K562 (cell line): ENCODE measurements at regions not wholly inside any gene's neighbourhood (a gene's known extent, or its start where the extent isn't known, plus 50 kb on each side); places are given as distances from the start of the nearest gene placed in this dataset.

ENCODE experiments used
- ATAC-seq: fragments of 200-7000 bp; cut with Tn5 transposase; 3 replicates; pipeline ENCODE4 v1.9.1; 2020; ENCODE audit warnings: moderate library complexity
- BruUV-seq: library from RNA; stranded (reverse); fragments of 400-500 nt; replicated peaks from 2 replicates; lab custom pipeline; 2021; lab: Mats Ljungman, UMichigan
- CTCF ChIA-PET: fragments of 300-600 bp; formaldehyde crosslinking; extraction: SDS; loops from one replicate; lab custom pipeline; 2021; ENCODE audit warnings: low intra/inter-chr PET ratio; lab: Yijun Ruan, JAX
- POLR2A ChIA-PET: fragments of 300-600, 350-650 bp; sonication (Branson Sonifier 250); formaldehyde crosslinking; extraction: SDS; loops from one replicate; lab custom pipeline; 2021; ENCODE audit warnings: antibody characterized with exemption, inconsistent platforms; lab: Yijun Ruan, JAX
- DNase-seq, 4 experiments: peaks; one replicate each; pipeline versions ENCODE4 v3.0.0 to v3.0.0-alpha.2; 2011 to 2018; ENCODE audit warnings: low spot score in 3 of 4, mixed read lengths in 3 of 4; ENCODE audit errors: extremely low read depth in 1 of 4
- FAIRE-seq: peaks from 2 replicates; lab custom pipeline; 2011; peaks lifted over from hg19 to GRCh38; lab: Jason Lieb, UNC
- H2AFZ ChIP-seq: 2 replicates; pipeline ENCODE4 v1.6.0; 2011; ENCODE audit warnings: low read depth, low read length, control low read depth, inconsistent platforms
- H3K27ac ChIP-seq: fragments of 200-600 bp; 3 replicates; pipeline ENCODE4 v1.8.0; 2011; ENCODE audit warnings: low read depth, mild to moderate bottlenecking, control low read depth, inconsistent platforms, low read length, moderate library complexity, mixed read lengths; ENCODE audit errors: extremely low read depth
- H3K27me3 ChIP-seq, 2 experiments: fragments of 300-600 bp in 1 of 2; 2 replicates in 1 of 2; 3 replicates in 1 of 2; pipeline versions ENCODE4 v1.6.0 to v1.8.0; 2011; ENCODE audit warnings: inconsistent platforms in 2 of 2, low read length in 2 of 2, mild to moderate bottlenecking in 1 of 2, mixed read lengths in 1 of 2, moderate library complexity in 1 of 2; ENCODE audit not compliant: control insufficient read depth in 2 of 2, insufficient read depth in 2 of 2
- H3K36me3 ChIP-seq: fragments of 300-600 bp; 3 replicates; pipeline ENCODE4 v1.8.0; 2011; ENCODE audit warnings: mild to moderate bottlenecking, low read length, inconsistent platforms; ENCODE audit not compliant: control insufficient read depth, insufficient read depth
- H3K4me1 ChIP-seq, 2 experiments: fragments of 200-600 bp in 1 of 2; replicated peaks in 1 of 2; 2 replicates in 1 of 2; 3 replicates in 1 of 2; pipeline versions ENCODE4 v1.5.1 to v1.8.0; 2011; ENCODE audit warnings: inconsistent platforms in 2 of 2, low read length in 2 of 2, mild to moderate bottlenecking in 1 of 2, mixed read lengths in 1 of 2, moderate library complexity in 1 of 2; ENCODE audit not compliant: control insufficient read depth in 2 of 2, insufficient read depth in 2 of 2
- H3K4me2 ChIP-seq: 2 replicates; pipeline ENCODE4 v1.6.1; 2011; ENCODE audit warnings: low read length, control low read depth, inconsistent platforms, mixed read lengths; ENCODE audit not compliant: insufficient read depth
- H3K4me3 ChIP-seq: fragments of 200-600 bp; sonication (generic), shearing (Covaris generic); 2 replicates; pipeline ENCODE4 v1.5.1; 2016; ENCODE audit warnings: control low read depth, inconsistent platforms
- H3K79me2 ChIP-seq: fragments of 200-600 bp; 3 replicates; pipeline ENCODE4 v1.8.0; 2011; ENCODE audit warnings: low read length, inconsistent platforms; ENCODE audit not compliant: control insufficient read depth, insufficient read depth
- H3K9ac ChIP-seq, 2 experiments: 2 replicates each; pipeline versions ENCODE4 v1.6.0 to v1.6.1; 2011; ENCODE audit warnings: low read depth in 2 of 2, low read length in 2 of 2, control low read depth in 1 of 2, inconsistent platforms in 1 of 2, mild to moderate bottlenecking in 1 of 2, mixed read lengths in 1 of 2; ENCODE audit not compliant: insufficient read depth in 1 of 2
- H3K9me1 ChIP-seq: one replicate; pipeline ENCODE4 v1.6.0; 2011; ENCODE audit warnings: inconsistent platforms, mild to moderate bottlenecking, low read length, moderate library complexity; ENCODE audit not compliant: control insufficient read depth, insufficient read depth
- H3K9me3 ChIP-seq: replicated peaks from 2 replicates; pipeline ENCODE4 v1.5.1; 2011; ENCODE audit warnings: low read depth, low read length, inconsistent platforms; ENCODE audit not compliant: control insufficient read depth, insufficient read depth
- H4K20me1 ChIP-seq: replicated peaks from 2 replicates; pipeline ENCODE4 v1.6.1; 2011; ENCODE audit warnings: low read length, inconsistent platforms, mixed read lengths; ENCODE audit not compliant: control insufficient read depth, insufficient read depth
- DIDO1 ChIP-seq: fragments of 450-650 bp; IDR thresholded peaks from 2 replicates; pipeline ENCODE4 v1.6.1; 2016; ENCODE audit warnings: low read depth, missing biosample characterization, missing genetic modification characterization
- FOXA1 ChIP-seq: fragments of 450-650 bp; IDR thresholded peaks from 2 replicates; pipeline ENCODE4 v1.6.1; 2016; ENCODE audit warnings: mild to moderate bottlenecking, borderline replicate concordance
- HNRNPUL1 ChIP-seq: fragments of 200-400 bp; formaldehyde crosslinking; IDR thresholded peaks from 2 replicates; pipeline ENCODE4 v1.6.1; 2017; ENCODE audit warnings: low read length
- KDM2B ChIP-seq: fragments of 250-450 bp; sonication (Bioruptor Pico); IDR thresholded peaks from 2 replicates; pipeline ENCODE4 v1.8.0; 2021; ENCODE audit warnings: mild to moderate bottlenecking, moderate library complexity
- NFIX ChIP-seq: fragments of 250-450 bp; sonication (Bioruptor Pico); IDR thresholded peaks from 2 replicates; pipeline ENCODE4 v1.4.0; 2020; ENCODE audit warnings: low read depth, mild to moderate bottlenecking, moderate library complexity
- PATZ1 ChIP-seq: fragments of 250-450 bp; sonication (Bioruptor Pico); IDR thresholded peaks from 2 replicates; pipeline ENCODE4 v1.5.0; 2020; ENCODE audit warnings: mild to moderate bottlenecking, borderline replicate concordance
- RBM22 ChIP-seq: fragments of 200-400 bp; formaldehyde crosslinking; IDR thresholded peaks from 2 replicates; pipeline ENCODE4 v1.6.1; 2018; ENCODE audit warnings: low read length, low read depth; ENCODE audit not compliant: poor library complexity, severe bottlenecking
- RBM25 ChIP-seq: fragments of 200-400 bp; formaldehyde crosslinking; IDR thresholded peaks from 2 replicates; pipeline ENCODE4 v1.6.1; 2018; ENCODE audit warnings: low read length, low read depth, moderate library complexity; ENCODE audit not compliant: severe bottlenecking
- SFPQ ChIP-seq: fragments of 200-400 bp; formaldehyde crosslinking; IDR thresholded peaks from 2 replicates; pipeline ENCODE4 v1.6.1; 2017; ENCODE audit warnings: mild to moderate bottlenecking, low read depth, low read length, moderate library complexity
- SNIP1 ChIP-seq: fragments of 450-650 bp; IDR thresholded peaks from 2 replicates; pipeline ENCODE4 v1.7.1; 2017; ENCODE audit warnings: low read depth, mild to moderate bottlenecking
- SREBF2 ChIP-seq: sonication (generic); formaldehyde crosslinking; IDR thresholded peaks from 2 replicates; pipeline ENCODE4 v1.4.0; 2020; ENCODE audit warnings: mild to moderate bottlenecking, missing genetic modification reagents
- SRF ChIP-seq, 2 experiments: fragments of 250-450, 450-650 bp in 1 of 2; sonication (Bioruptor Pico) in 1 of 2; sonication (generic) in 1 of 2; formaldehyde crosslinking; IDR thresholded peaks; 2 replicates each; pipeline versions ENCODE4 v1.5.0 to v1.5.1; 2020 to 2022; ENCODE audit warnings: mild to moderate bottlenecking in 1 of 2, missing genetic modification reagents in 1 of 2
- TCF3 ChIP-seq: sonication (generic); formaldehyde crosslinking; IDR thresholded peaks from 2 replicates; pipeline ENCODE4 v1.4.0; 2020; ENCODE audit warnings: mild to moderate bottlenecking, missing genetic modification reagents
- THAP7 ChIP-seq: fragments of 250-450 bp; sonication (Bioruptor Pico); IDR thresholded peaks from 2 replicates; pipeline ENCODE4 v1.5.0; 2021
- YBX1 ChIP-seq: fragments of 450-650 bp; IDR thresholded peaks from 2 replicates; pipeline ENCODE4 v1.7.1; 2016; ENCODE audit warnings: mild to moderate bottlenecking
- ZEB2 ChIP-seq: fragments of 450-650 bp; IDR thresholded peaks from 2 replicates; pipeline ENCODE4 v1.6.1; 2016
- ZNF134 ChIP-seq: fragments of 250-450 bp; sonication (Bioruptor Pico); conservative IDR thresholded peaks from 2 replicates; pipeline ENCODE4 v1.4.0; 2020
- ZNF253 ChIP-seq: fragments of 250-450 bp; sonication (Bioruptor Pico); conservative IDR thresholded peaks from 2 replicates; pipeline ENCODE4 v1.6.1; 2021; ENCODE audit warnings: mild to moderate bottlenecking
- ZNF584 ChIP-seq: fragments of 200-800 bp; sonication (Bioruptor generic); IDR thresholded peaks from 2 replicates; pipeline ENCODE4 v1.6.1; 2016; ENCODE audit warnings: low read depth, mild to moderate bottlenecking, missing genetic modification characterization, missing compliant biosample characterization
- WGBS: fragments of 100-300 bp; shearing (Covaris generic); methylation state at CpG from one replicate; pipeline ENCODE4 v1.1.6; 2016; ENCODE audit warnings: low coverage, mixed read lengths; ENCODE audit not compliant: insufficient coverage; ENCODE audit errors: missing lambda C conversion rate; 5-methylcytosine and 5-hydroxymethylcytosine counted together
- in situ Hi-C: fragments of 300-500 bp; cut with MboI; formaldehyde crosslinking; loops from 4 replicates; pipeline ENCODE4 v1.15.0; 2018; ENCODE audit warnings: inconsistent platforms, mixed read lengths
- intact Hi-C: fragments of 100-400 bp; cut with micrococcal nuclease; formaldehyde crosslinking; loops from 2 replicates; pipeline ENCODE4 v1.14.2; 2022

- H4K20me1 ChIP-seq, result no peaks in the 10 kb centered on the region
- DNase-seq, result no peak
- H3K4me3 ChIP-seq, result no peak overlapping the region
- no peaks in the 10 kb centered on the region for H3K27me3 ChIP-seq
- H3K36me3 ChIP-seq, result no peaks in the 10 kb centered on the region
- in situ Hi-C loops (no loop called here), intact Hi-C loops (no loop called here)
- TF ChIP-seq HNRNPUL1, result no peak
- no peak for TF ChIP-seq SRF (CRISPR knock-in tag; IDR thresholded peaks at IDR 0.05)
- no peak for TF ChIP-seq KDM2B (CRISPR knock-in tag)
- TF ChIP-seq ZNF253 (CRISPR knock-in tag), result no peak
- TF ChIP-seq DIDO1 (tag), result no peak
- TF ChIP-seq THAP7, result no peak
- TF ChIP-seq RBM25, result no peak
- no peak for TF ChIP-seq PATZ1 (CRISPR knock-in tag)
- TF ChIP-seq YBX1, result no peak
- TF ChIP-seq NFIX (CRISPR knock-in tag), result no peak
- no peak for TF ChIP-seq SNIP1
- no peak for TF ChIP-seq ZNF134
- TF ChIP-seq RBM22, result no peak
- no peak for TF ChIP-seq TCF3 (CRISPR knock-in tag)
- TF ChIP-seq ZEB2, result no peak
- no peak for TF ChIP-seq FOXA1
- no peak for TF ChIP-seq SREBF2 (CRISPR knock-in tag)
- no peak for TF ChIP-seq ZNF584 (CRISPR knock-in tag)
- no peak for TF ChIP-seq SFPQ
- WGBS, result 4% methylated on average over 12 of the region's 12 CpGs
- H2AFZ ChIP-seq, result no peak overlapping the region
- no peak for ATAC-seq
- CTCF ChIA-PET, result interaction anchor here (0.5 kb wide), 1 partner anchor 351 kb away, joined by 3 read pairs; no protein-coding TSS in a partner anchor
- no peaks in the 10 kb centered on the region for H3K9me1 ChIP-seq
- H3K9me3 ChIP-seq, result no peaks in the 10 kb centered on the region
- BruUV-seq, result no TSS peak
- no peak for FAIRE-seq
- no peak overlapping the region for H3K9ac ChIP-seq
- POLR2A ChIA-PET, result no interaction called here
- H3K4me1 ChIP-seq, result no peaks in the 10 kb centered on the region
- no peak overlapping the region for H3K27ac ChIP-seq
- H3K4me2 ChIP-seq, result no peak overlapping the region
- no peaks in the 10 kb centered on the region for H3K79me2 ChIP-seq
These were observed 111.6 kb downstream of the ISL1 start for GRCh38 chr5:51494821-51495220.
